Spleen (tissue), 11 donors: ENCODE measurements at regions not wholly inside any gene's neighbourhood (a gene's known extent, or its start where the extent isn't known, plus 50 kb on each side); places are given as distances from the start of the nearest gene placed in this dataset.

Source experiments
- DNase-seq: peaks from one replicate; pipeline ENCODE4 v3.0.0-alpha.2; 2020
- H3K27ac ChIP-seq, 8 donors: fragments of 200-600 bp; sonication (generic) in 7 of 8; 1 replicate in 4 of 8; 2 replicates in 4 of 8; pipeline versions ENCODE4 v1.5.0 to v1.8.0; 2016 to 2021; ENCODE audit warnings: inconsistent platforms in 4 of 8, mild to moderate bottlenecking in 4 of 8, moderate library complexity in 1 of 8
- H3K27me3 ChIP-seq, 7 donors: fragments of 200-600 bp; sonication (generic) in 6 of 7; replicated peaks in 1 of 7; 1 replicate in 4 of 7; 2 replicates in 3 of 7; pipeline versions ENCODE4 v1.5.0 to v1.8.0; 2016 to 2021; ENCODE audit warnings: inconsistent platforms in 3 of 7, mild to moderate bottlenecking in 1 of 7
- H3K36me3 ChIP-seq, 6 donors: fragments of 200-600 bp; sonication (generic) in 5 of 6; 1 replicate in 4 of 6; 2 replicates in 2 of 6; pipeline versions ENCODE4 v1.5.0 to v1.8.0; 2016 to 2021; ENCODE audit warnings: inconsistent platforms in 2 of 6
- H3K4me1 ChIP-seq, 6 donors: fragments of 200-600 bp; sonication (generic) in 5 of 6; 1 replicate in 3 of 6; 2 replicates in 3 of 6; pipeline versions ENCODE4 v1.5.0 to v1.8.0; 2016 to 2021; ENCODE audit warnings: inconsistent platforms in 3 of 6
- H3K4me3 ChIP-seq, 8 donors: fragments of 200-600 bp; sonication (generic) in 7 of 8; 1 replicate in 4 of 8; 2 replicates in 4 of 8; pipeline versions ENCODE4 v1.5.0 to v1.8.0; 2016 to 2021; ENCODE audit warnings: inconsistent platforms in 4 of 8, mild to moderate bottlenecking in 4 of 8, moderate library complexity in 2 of 8
- H3K9me3 ChIP-seq, 8 donors: fragments of 200-600 bp; sonication (generic) in 7 of 8; 1 replicate in 4 of 8; 2 replicates in 4 of 8; pipeline versions ENCODE4 v1.5.0 to v1.8.0; 2016 to 2021; ENCODE audit warnings: inconsistent platforms in 4 of 8
- CTCF ChIP-seq, 11 experiments: fragments of 200-600 bp in 7 of 11; fragments of 450-650 bp in 4 of 11; sonication (generic) in 4 of 11; IDR thresholded peaks in 8 of 11; conservative IDR thresholded peaks in 3 of 11; 1 replicate in 7 of 11; 2 replicates in 4 of 11; pipeline versions ENCODE4 v1.4.0 to v1.8.0; 2016 to 2021; ENCODE audit warnings: antibody characterized with exemption in 11 of 11, inconsistent platforms in 4 of 11, mild to moderate bottlenecking in 1 of 11
- POLR2A ChIP-seq, 3 donors: fragments of 450-650 bp; IDR thresholded peaks; one replicate each; pipeline ENCODE4 v1.5.1; 2017; ENCODE audit warnings: antibody characterized with exemption in 3 of 3, mild to moderate bottlenecking in 1 of 3
- POLR2AphosphoS5 ChIP-seq, 3 donors: sonication (generic); formaldehyde crosslinking; IDR thresholded peaks; one replicate each; pipeline ENCODE4 v1.5.1; 2017; ENCODE audit warnings: antibody characterized with exemption in 3 of 3
- WGBS, 5 donors: extraction: QIAGEN DNeasy Blood & Tissue Kit in 3 of 5; methylation state at CpG; one replicate each; pipeline versions ENCODE4 v1.1.5 to v1.1.7; 2013 to 2018; 5-methylcytosine and 5-hydroxymethylcytosine counted together
- intact Hi-C: fragments of 100-400 bp; cut with DNase I; formaldehyde crosslinking; loops from one replicate; pipeline ENCODE4 v1.15.0; 2023; ENCODE audit warnings: low total_unique reads
- small RNA-seq, 4 donors: library from RNA; depleted of rRNA; stranded (forward); fragments of <200 nt; gene quantifications; one replicate each; pipeline ENCODE3, GENCODE V24; 2016
- donor health status: healthy with polysubstance abuse.
- donor health status: DM: no; HTN: no; CAD: no; lungs with moderate emphysema.
- donor health status: DM: no; HTN: no; CAD: no.
- donor health status: Bipolar disorder and iron deficiency.
- donor health status: healthy.
- donor health status: DM: no; HTN: no; CAD: no.
- donor health status: DM: yes; HTN: yes; CAD: no.

DNA sequence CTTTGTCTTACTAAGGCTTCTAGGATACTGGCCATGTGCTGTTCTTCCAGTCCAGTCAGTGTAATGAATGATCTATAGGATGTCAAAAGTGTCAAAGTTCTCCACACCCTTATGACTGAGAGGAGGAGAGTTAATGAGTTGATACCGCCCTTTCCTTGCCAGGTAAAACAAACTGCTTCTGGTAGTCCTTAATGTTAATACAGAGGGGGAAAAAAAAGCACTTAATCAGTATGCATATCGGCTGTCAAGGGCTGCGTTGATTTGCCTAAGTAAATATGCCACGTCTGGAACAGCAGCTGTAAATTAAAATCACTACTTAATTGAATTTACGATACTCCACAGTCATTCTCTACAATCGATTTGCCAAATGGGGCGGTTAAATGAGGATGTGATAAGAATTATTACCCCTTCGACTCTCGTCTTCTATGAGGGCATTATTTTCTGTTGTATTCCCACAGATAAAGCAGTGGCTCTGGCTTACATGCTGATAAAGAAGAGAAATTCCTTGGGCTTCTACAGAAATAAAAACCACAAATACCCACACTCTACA, 416.0 kb downstream of the KCNH5 start:
- intact Hi-C loops = no loop called here
- Histone ChIP-seq H3K4me3 (no peak overlapping the region), H3K9me3 (peaks cover 0 to 3% (median 0%) of the 10 kb centered on the region in 8 donors), H3K27ac (no peak overlapping the region), H3K27me3 (no peaks in the 10 kb centered on the region), H3K36me3 (no peaks in the 10 kb centered on the region), H3K4me1 (no peaks in the 10 kb centered on the region)
- TF ChIP-seq POLR2AphosphoS5 (IDR thresholded peaks at IDR 0.05) (no peak), POLR2A (IDR thresholded peaks at IDR 0.05) (no peak)
- DNase-seq = no peak
- WGBS, 5 donors = 76 to 88% (median 82%) methylated on average over 9 of the region's 9 CpGs

DNA sequence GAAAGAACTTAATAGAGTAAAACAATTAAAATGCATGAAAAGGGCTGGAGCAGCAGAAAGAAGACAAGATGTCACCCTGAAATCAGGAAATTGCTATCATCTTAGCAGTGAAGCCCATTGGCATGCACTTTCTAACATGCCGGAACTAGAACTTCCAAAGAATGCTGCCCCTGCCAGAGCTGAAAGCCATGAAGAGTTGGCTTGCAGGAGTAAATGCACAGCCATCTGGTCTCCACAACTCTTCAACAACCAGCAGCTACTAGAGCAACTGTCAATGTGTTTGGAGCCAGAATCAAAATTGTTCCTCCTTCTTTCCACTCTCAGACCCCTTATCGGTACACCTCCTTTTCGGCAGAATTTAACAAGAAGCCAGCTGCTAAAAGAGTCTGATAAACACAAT, 414.1 kb downstream of the KCNH5 start:
- Histone ChIP-seq H3K4me3 (no peak overlapping the region), H3K36me3 (no peaks in the 10 kb centered on the region), H3K9me3 (peaks cover 0 to 2% (median 0%) of the 10 kb centered on the region in 8 donors), H3K27ac (no peak overlapping the region), H3K4me1 (no peaks in the 10 kb centered on the region), H3K27me3 (no peaks in the 10 kb centered on the region)
- no peak for DNase-seq
- 89 to 94% (median 89%) methylated on average over 3 of the region's 3 CpGs for WGBS, 5 donors
- no peak for TF ChIP-seq CTCF (IDR thresholded peaks at IDR 0.05 in 8 of 11, conservative IDR thresholded peaks at IDR 0.05 in 3 of 11)
- intact Hi-C loops = no loop called here

GRCh38 chr14:62632771-62633170, 412.5 kb downstream of the KCNH5 start:
- peaks cover 0 to 7% (median 0%) of the 10 kb centered on the region in 8 donors for H3K9me3 ChIP-seq
- no peak overlapping the region for H3K27ac ChIP-seq
- H3K36me3 ChIP-seq = no peaks in the 10 kb centered on the region
- no peak for TF ChIP-seq POLR2A (IDR thresholded peaks at IDR 0.05)
- TF ChIP-seq CTCF (IDR thresholded peaks at IDR 0.05 in 8 of 11, conservative IDR thresholded peaks at IDR 0.05 in 3 of 11) = no peak
- no peak for TF ChIP-seq POLR2AphosphoS5 (IDR thresholded peaks at IDR 0.05)
- 82 to 88% (median 86%) methylated on average over 4 of the region's 4 CpGs for WGBS, 5 donors
- H3K4me3 ChIP-seq = no peak overlapping the region
- no peaks in the 10 kb centered on the region for H3K27me3 ChIP-seq
- intact Hi-C loops = no loop called here
- H3K4me1 ChIP-seq = no peaks in the 10 kb centered on the region
- DNase-seq = no peak

GRCh38 chr14:62645649-62646048, 399.6 kb downstream of the KCNH5 start:
- Histone ChIP-seq H3K36me3 (no peaks in the 10 kb centered on the region), H3K4me1 (no peaks in the 10 kb centered on the region), H3K9me3 (no peaks in the 10 kb centered on the region), H3K4me3 (no peak overlapping the region), H3K27me3 (no peaks in the 10 kb centered on the region), H3K27ac (no peak overlapping the region)
- DNase-seq = no peak
- intact Hi-C loops = no loop called here
- no peak for TF ChIP-seq CTCF (IDR thresholded peaks at IDR 0.05 in 8 of 11, conservative IDR thresholded peaks at IDR 0.05 in 3 of 11)
- TF ChIP-seq POLR2AphosphoS5 (IDR thresholded peaks at IDR 0.05) = no peak
- no peak for TF ChIP-seq POLR2A (IDR thresholded peaks at IDR 0.05)
- WGBS, 5 donors = 60 to 74% (median 67%) methylated on average over 3 of the region's 3 CpGs

Small RNA genes lying in the stretch of these regions (small RNA-seq; reads per million reads assigned to genes)
- gene AL389895.1 = 0 reads per million in 4 donors
